DND-41 (cell line): ENCODE measurements at regions not wholly inside any gene's neighbourhood (a gene's known extent, or its start where the extent isn't known, plus 50 kb on each side); places are given as distances from the start of the nearest gene placed in this dataset.

ENCODE experiments used
- CTCF ChIP-seq: IDR thresholded peaks from 2 replicates; pipeline ENCODE4 v1.5.1; 2012; ENCODE audit warnings: borderline replicate concordance, low read length, moderate library complexity, mild to moderate bottlenecking; ENCODE audit not compliant: poor library complexity, severe bottlenecking; ENCODE audit errors: extremely low read depth
- EZH2 ChIP-seq: IDR thresholded peaks from 3 replicates; pipeline ENCODE4 v1.6.1; 2012; ENCODE audit warnings: borderline replicate concordance, low read depth, mild to moderate bottlenecking, moderate library complexity, low read length, inconsistent platforms; ENCODE audit not compliant: severe bottlenecking

GRCh38 chr13:112238436-112238995, 137.6 kb upstream of the SPACA7 start:
- no peak for TF ChIP-seq CTCF
- no peak for TF ChIP-seq EZH2
